NCI-H2196 treated with DMSO at 0.1 percent for 48 hours (cell line): ENCODE measurements at regions not wholly inside any gene's neighbourhood (a gene's known extent, or its start where the extent isn't known, plus 50 kb on each side); places are given as distances from the start of the nearest gene placed in this dataset.

ENCODE experiments used
- DNase-seq: peaks from one replicate; lab custom pipeline; 2025; ENCODE audit not compliant: unreplicated experiment; lab: John Stamatoyannopoulos, UW

- DNase-seq = no peak
Observed at GRCh38 chr2:56705713-56706112, 521.9 kb downstream of the CCDC85A start.

- no peak for DNase-seq
Observed at GRCh38 chr2:56707218-56707617, 523.4 kb downstream of the CCDC85A start.

DNA sequence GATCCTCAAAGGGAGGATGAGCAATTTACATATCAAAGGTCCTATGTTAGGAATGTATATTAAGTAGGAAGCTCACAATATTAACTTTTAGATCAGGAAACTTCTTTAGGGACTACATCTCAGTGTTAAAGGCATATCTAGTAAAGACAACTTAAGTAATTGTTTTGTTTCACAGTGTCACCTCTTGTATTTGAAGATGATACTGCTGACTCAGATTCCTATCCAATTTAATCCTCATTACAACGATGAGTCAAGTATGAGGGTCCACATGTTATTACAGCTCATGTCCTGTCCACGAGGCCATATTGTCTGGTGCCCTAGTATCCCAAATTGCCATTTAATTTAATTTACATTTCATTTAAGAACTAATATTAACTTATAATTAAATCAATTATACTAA lies 523.9 kb downstream of the CCDC85A start:
- no peak for DNase-seq

DNA sequence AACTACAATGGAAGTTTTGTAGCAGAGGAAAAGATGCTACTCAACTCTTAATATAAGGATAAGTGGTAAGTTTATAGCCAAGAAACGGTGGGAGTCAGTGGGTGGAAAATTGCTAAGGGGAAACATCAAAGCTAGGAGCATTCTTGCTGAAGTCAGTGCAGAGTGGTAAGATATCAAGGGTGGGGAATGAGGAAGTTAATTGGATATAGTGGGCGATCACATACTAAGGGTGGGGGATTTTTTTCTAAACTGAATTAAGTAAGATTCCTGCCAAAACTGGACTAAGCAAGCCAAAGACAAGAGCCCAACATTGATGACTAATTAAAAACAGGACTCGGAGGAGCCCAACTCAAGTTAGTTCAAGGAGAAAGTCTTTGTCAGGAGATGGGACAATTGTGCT lies 525.4 kb downstream of the CCDC85A start:
- no peak for DNase-seq

GRCh38 chr2:56713161-56713676 lies 529.4 kb downstream of the CCDC85A start:
- no peak for DNase-seq

GRCh38 chr2:56713978-56714377 lies 530.2 kb downstream of the CCDC85A start:
- DNase-seq = no peak

DNA sequence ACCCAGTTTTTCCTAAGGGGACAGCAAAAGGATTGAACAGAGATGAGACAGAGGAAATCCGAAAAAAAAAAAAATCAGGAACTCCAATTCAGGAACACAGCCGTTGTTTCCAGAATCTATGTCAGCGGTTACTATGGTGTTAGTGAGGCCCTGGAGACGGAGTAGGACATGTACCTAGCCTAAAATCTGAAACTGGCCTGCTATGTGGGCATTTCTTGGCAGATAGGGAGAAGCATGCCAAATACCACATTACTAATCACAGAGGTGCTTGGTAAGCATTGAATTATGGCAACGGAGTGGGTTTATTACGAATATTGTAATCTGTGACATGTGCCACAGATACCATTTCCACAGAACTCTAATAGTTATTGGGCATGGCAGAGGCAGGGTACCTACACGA lies 530.6 kb downstream of the CCDC85A start:
- no peak for DNase-seq

DNA sequence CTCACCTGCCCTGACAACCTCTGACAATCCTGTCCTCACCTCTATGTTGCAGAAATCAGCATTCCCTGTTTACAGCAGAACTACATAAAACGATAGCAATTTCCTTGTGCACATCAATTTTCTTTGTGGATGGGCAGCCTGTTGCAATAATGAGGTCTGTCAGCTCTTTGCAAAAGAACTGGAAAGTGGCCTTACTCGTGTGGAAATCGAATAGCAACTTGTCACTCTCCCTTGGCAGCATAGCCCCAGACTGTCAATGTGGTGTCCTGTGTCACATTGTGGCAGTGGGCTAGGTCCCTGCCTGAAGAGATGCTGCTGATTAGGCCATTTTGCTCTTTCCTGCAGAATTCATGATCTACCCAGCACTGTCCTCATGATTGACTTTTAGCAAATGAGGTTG lies 531.9 kb downstream of the CCDC85A start:
- no peak for DNase-seq

GRCh38 chr2:56718413-56718812 lies 534.6 kb downstream of the CCDC85A start:
- DNase-seq = no peak

DNA sequence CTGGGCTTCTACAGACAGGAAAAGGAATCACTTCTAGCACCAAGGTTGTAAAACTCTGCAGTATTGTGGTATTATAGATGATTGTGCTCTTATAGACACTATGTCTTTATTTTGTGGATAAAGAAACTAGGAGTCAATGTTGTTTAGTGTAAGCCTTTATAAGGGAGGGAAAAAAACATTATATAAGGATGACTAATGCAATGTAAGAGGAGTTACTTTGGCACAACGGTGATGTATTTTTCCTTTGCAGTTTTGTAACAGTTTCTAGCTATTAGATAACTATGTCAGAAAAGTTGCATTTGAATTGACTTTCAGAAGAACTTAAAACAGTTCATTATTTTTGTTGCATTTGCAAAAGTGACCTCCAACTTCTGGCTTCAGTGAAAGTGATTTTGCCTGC lies 545.4 kb downstream of the CCDC85A start:
- DNase-seq = no peak

- no peak for DNase-seq
Observed at GRCh38 chr2:56732946-56733345, 549.2 kb downstream of the CCDC85A start.

- DNase-seq = no peak
Observed at GRCh38 chr2:56739413-56739812, 555.6 kb downstream of the CCDC85A start.

- no peak for DNase-seq
Observed at GRCh38 chr2:56741601-56742102, 557.9 kb downstream of the CCDC85A start.

- DNase-seq = no peak
Observed at GRCh38 chr2:56743807-56744206, 560.0 kb downstream of the CCDC85A start.

GRCh38 chr2:56749152-56749752 lies 565.5 kb downstream of the CCDC85A start:
- no peak for DNase-seq

DNA sequence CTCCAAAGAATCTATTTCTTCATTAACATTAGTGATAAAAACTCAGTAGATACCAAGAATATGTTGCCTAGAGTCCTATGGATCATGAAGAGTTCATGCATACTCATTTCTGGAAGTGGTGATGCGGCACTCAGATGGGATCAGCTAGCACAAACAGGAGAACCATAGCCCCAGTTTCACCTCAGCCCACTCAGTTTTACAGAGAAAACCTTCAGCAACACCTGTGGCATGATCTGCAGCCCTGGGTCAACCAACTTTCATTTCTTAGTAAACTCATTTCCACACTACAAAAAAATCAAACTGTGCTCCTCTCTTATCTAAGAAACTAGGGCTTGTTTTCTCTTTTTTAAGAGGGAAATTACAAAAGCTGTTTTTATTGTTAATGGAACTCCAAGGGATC lies 569.4 kb downstream of the CCDC85A start:
- DNase-seq = no peak

- no peak for DNase-seq
Observed at GRCh38 chr2:56754066-56754615, 570.4 kb downstream of the CCDC85A start.

GRCh38 chr2:56754627-56755026 lies 570.8 kb downstream of the CCDC85A start:
- no peak for DNase-seq

GRCh38 chr2:56757884-56758545 lies 574.2 kb downstream of the CCDC85A start:
- DNase-seq = no peak

DNA sequence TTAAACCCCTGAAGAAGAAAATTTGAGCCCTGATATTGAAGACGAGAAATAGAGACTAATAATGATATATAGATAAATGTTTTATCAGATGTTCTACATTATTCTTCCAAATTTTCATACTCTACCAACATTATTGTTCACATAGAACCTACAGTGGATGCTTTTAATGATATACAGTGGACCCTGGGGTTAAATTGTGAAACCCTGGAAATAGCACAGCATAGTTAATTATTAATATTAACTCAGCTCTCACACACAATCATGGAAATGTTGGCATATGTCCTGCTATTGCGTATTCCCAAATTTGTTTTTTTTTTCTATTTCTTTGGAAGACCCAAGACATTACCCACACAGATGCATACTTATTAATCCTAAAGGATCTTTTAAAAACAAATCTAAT lies 579.9 kb downstream of the CCDC85A start:
- no peak for DNase-seq

DNA sequence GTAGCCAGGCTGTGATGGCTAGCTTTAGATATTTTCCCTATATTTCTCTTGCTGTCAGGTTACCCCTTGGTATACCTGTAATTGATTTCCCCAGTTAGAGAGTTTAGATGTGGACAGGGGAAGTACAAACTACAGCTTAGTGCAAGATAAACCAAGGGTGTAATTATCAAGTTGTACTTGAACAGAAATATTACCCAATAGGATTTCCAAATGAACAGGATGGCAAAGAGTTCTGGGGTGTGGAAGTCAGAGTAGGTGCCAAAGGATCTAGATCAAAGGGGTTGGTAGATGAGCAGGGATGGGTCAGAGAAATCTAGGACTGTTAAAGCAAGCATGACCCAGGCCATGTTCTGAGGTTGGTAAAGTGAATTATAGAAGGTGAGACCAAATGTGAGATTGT lies 585.2 kb downstream of the CCDC85A start:
- no peak for DNase-seq

GRCh38 chr2:56770490-56770889 lies 586.7 kb downstream of the CCDC85A start:
- DNase-seq = no peak
